HG03575 (cell line): ENCODE measurements at regions not wholly inside any gene's neighbourhood (a gene's known extent, or its start where the extent isn't known, plus 50 kb on each side); places are given as distances from the start of the nearest gene placed in this dataset.
"Not testable (repeated sequence)": the region's sequence is repeated elsewhere in the genome, so short reads cannot be mapped to it uniquely, and the experiment has no call there.

Experiments used
- ATAC-seq: cut with Tn5 transposase; IDR thresholded peaks from one replicate; pipeline ENCODE4 v1.9.1; 2021; ENCODE audit not compliant: unreplicated experiment, insufficient number of reproducible peaks, low FRiP score; ENCODE audit errors: extremely low read depth

- no peak for ATAC-seq
These were observed 82.7 kb upstream of the CD302 start for GRCh38 chr2:159880729-159881128.

DNA sequence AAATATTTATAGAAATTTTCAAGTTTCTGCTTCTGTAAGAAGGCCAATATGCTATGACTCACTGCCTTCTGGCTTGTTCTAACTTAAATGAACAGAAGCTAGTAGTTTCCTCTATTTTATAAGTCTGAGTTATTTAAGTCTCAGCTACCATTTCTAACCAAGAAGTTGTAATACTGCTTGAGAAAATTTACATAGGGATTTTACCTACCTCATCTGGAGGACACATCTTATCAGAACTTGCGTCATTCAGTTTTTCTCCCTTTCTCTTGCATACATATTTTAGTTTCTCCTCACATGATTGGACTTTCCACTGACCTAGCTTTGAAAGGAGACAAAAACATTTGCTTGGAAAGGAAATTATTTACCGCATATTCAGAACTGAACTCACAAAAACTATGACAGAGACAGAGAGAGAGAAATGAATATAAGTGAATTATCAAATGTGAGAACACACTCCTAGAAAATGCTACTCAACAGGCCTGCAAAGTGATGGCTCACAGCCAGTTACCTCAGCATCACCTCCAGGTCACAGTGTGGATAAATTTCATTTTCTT, 81.1 kb upstream of the CD302 start:
- peak; percentile 80 for ATAC-seq

- no peak for ATAC-seq
These were observed 77.1 kb upstream of the CD302 start for GRCh38 chr2:159875083-159875482.

DNA sequence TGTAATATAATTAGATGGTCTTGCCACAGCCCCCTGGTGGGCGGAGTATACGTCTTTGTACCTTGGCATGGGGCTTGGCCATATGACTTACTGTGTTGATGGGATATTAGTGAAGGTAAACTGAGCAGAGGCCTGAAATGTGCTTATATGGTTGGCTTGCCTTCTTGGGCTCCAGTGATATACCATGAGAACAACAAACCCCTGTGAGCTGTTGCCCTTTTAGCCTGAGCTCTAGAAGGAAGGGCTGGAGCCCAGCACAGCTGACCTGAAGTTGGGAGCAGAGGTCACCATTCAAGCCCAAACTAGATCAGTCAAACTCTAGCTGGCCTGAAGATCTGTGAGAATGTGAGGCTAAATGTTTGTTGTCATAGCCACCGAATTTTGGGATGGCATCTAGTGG, 75.2 kb upstream of the CD302 start:
- ATAC-seq = no peak

- no peak for ATAC-seq
These were observed 74.3 kb upstream of the CD302 start for GRCh38 chr2:159872353-159872752.

- ATAC-seq = not testable (repeated sequence)
These were observed 70.7 kb upstream of the CD302 start for GRCh38 chr2:159868598-159869159.

DNA sequence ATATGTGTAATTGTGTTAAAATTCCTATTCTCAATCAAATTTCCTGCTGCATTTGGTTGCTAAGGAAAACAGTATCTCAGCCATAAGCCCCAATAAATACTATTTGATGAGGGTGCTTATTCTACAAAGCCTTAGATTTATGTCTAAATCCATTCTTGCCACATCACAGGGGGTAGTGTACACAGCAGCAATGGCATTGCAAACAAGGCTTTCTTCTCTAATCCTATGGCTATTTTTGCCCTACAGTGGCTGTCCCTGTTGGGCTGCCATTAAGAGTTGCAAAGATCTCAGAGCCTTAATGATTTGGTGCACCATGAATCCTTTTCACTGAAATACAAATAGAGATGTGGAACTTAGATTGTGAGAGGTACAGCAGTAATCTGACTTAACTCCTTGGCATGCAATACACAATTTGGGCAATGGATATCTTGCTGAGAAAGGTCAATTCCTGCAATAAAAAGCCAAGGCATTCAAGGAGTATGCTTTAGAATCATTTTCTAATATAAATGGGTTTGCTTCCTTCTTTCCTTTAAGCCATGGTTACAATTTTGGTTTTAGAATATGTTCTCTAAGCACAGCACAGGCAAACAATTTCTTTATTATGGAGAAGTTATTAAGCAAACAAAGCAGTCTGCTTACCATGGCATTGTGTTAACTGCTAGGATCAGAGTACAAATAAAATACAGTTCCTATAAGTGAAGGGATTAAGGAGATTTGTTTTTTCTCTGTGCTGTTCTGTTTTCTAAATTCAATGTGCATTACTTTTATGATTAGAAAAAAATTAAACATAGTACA, 69.8 kb upstream of the CD302 start:
- ATAC-seq = no peak

DNA sequence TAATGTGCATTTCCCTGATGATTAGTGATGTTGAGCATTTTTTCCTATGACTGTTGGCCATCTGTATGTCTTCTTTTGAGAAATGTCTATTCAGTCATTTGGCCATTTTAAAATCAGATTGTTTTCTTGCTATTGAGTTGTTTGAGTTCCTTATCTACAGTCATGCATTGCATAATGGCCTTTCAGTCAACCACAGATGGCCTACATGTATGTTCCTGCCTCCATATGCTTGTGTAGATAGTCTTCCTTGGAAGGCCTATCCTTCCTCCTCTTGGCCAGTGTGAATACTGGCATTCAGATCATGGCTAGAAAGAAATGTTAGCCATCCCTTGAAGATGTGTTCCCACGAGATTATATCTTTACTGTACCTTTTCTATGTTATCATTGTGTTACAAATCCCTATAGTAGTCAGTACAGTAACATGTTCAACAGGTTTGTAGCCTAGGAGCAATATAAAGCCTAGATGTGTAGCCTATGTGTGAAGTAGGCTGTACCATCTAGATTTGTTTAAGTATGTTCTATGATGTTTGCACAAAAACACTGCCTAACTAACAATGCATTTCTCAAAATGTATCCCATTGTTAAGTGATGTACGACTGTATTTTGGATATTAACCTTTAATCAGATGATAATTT, 65.6 kb upstream of the CD302 start:
- ATAC-seq = no peak

GRCh38 chr2:159860581-159861310, 62.7 kb upstream of the CD302 start:
- ATAC-seq = no peak

- no peak for ATAC-seq
These were observed 61.6 kb upstream of the CD302 start for GRCh38 chr2:159859583-159859982.

DNA sequence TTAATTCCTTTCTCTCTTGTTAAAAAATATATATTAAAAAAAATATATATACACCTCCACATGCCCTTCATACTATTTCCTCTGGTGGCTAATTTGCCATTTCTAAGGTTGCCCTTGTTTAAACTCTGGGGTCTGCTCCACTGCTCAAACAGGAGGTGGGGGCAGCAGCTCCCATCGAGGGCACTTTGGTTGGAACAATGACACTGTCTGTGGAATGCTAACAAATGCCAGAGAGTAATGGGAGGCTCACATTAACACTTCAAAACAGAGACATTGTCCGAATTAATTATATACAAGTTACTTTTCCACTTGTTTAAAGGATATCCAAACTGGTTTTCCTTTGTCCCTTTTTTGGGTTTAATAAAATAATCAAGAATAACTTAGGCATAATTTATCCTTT, 58.8 kb upstream of the CD302 start:
- ATAC-seq = no peak

DNA sequence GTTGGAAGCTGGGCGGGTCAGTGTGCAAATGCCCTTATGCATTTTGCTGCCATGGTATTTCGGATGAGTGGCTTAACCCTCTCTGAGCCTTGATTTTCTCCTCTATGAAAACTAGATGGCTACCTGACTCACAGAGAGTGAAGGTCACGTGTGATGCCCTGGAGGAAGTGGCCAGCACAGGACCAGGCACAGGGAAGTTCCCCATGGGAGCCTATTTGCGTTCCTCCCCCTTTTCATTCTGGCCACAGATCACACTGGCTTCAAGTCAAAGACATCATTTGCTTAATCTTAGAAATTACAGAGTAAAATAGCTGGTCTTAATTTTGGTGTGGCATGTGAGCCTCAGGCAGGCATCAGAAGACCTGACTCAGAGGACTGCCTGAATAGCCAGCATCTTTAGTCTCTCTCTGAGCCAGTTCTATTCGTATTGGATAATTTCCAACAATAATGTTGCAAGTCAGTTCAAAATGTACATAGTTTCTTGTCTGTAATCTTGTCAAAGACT, 57.6 kb upstream of the CD302 start:
- no peak for ATAC-seq

GRCh38 chr2:159855143-159855542, 57.1 kb upstream of the CD302 start:
- ATAC-seq = no peak

DNA sequence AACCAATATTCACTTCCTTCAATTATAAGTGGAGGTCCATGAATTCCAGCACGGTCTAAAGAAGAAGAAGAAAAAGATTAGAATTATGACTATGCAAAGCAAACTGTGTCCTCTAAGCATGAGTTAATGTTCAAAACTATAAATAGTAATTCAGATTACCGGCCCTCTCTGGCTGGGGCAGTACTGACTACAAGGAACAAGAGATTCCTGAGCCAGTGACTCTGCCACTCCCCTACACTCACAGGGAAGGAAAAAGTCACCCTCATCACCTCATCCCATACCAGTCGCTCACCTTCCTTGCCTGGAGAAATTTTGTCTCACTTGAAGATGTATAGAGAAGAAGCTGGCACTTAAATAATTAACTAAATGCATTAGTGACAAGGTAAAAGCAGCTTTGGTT, 56.5 kb upstream of the CD302 start:
- ATAC-seq = no peak

GRCh38 chr2:159853101-159853500, 55.1 kb upstream of the CD302 start:
- ATAC-seq = no peak

- ATAC-seq = no peak
These were observed 53.9 kb upstream of the CD302 start for GRCh38 chr2:159851941-159852340.

DNA sequence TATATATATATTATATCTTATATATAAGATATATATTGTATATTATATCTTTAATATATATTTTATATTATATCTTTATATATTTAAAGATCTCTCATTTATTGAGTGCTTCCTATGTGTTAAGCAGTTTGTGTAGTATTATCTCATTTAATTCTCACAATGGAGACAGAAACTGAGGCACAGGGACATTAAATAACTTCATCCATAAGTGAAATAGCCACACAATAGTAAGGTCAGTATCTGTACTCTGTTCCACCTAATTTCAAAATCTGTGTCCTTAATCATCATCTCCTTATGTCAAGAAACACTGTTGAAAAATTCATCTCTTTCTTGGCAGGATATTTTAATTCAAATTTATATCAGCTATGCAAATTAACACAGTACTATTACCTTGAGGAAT, 52.8 kb upstream of the CD302 start:
- no peak for ATAC-seq

- no peak for ATAC-seq
These were observed 51.3 kb upstream of the CD302 start for GRCh38 chr2:159849160-159849813.
